Suprapubic skin (tissue), 4 donors: ENCODE measurements at regions not wholly inside any gene's neighbourhood (a gene's known extent, or its start where the extent isn't known, plus 50 kb on each side); places are given as distances from the start of the nearest gene placed in this dataset.

Experiments
- POLR2A ChIP-seq, 2 donors: fragments of 450-650 bp; IDR thresholded peaks; one replicate each; pipeline ENCODE4 v1.6.1; 2017; ENCODE audit warnings: antibody characterized with exemption in 2 of 2, mild to moderate bottlenecking in 2 of 2, moderate library complexity in 2 of 2
- POLR2AphosphoS5 ChIP-seq, 3 donors: sonication (generic); formaldehyde crosslinking; IDR thresholded peaks; one replicate each; pipeline ENCODE4 v1.6.1; 2017; ENCODE audit warnings: antibody characterized with exemption in 3 of 3
- TF ChIP-seq, protein P1 (sequence below), 2 donors: fragments of 200-600 bp in 1 of 2; fragments of 450-650 bp in 1 of 2; sonication (generic) in 1 of 2; IDR thresholded peaks; one replicate each; pipeline ENCODE4 v1.5.1; 2016 to 2019; ENCODE audit warnings: antibody characterized with exemption in 2 of 2, mild to moderate bottlenecking in 1 of 2, moderate library complexity in 1 of 2

DNA sequence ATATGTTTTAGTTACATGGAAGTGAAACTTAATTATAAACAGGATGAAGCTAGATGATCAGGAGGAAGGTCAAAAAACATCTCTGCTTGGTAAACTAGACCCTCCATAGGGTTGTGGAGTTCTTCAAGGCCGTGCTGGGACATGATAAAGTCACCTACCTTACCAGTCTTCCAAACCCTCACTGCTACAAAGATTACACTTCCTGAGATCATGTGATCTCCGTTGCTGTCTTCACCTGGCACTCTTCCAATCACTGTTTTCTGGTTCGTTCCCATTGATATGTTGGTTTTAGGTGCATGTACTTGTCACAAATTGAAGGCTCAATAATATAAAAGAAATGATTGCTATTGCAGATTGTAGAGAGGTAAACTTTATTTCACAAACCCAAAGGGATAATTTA lies 161.5 kb upstream of the MAN1A1 start:
- TF ChIP-seq, protein P1, sequence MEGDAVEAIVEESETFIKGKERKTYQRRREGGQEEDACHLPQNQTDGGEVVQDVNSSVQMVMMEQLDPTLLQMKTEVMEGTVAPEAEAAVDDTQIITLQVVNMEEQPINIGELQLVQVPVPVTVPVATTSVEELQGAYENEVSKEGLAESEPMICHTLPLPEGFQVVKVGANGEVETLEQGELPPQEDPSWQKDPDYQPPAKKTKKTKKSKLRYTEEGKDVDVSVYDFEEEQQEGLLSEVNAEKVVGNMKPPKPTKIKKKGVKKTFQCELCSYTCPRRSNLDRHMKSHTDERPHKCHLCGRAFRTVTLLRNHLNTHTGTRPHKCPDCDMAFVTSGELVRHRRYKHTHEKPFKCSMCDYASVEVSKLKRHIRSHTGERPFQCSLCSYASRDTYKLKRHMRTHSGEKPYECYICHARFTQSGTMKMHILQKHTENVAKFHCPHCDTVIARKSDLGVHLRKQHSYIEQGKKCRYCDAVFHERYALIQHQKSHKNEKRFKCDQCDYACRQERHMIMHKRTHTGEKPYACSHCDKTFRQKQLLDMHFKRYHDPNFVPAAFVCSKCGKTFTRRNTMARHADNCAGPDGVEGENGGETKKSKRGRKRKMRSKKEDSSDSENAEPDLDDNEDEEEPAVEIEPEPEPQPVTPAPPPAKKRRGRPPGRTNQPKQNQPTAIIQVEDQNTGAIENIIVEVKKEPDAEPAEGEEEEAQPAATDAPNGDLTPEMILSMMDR (IDR thresholded peaks at IDR 0.05): no peak
- no peak for TF ChIP-seq POLR2A (IDR thresholded peaks at IDR 0.05)
- TF ChIP-seq POLR2AphosphoS5 (IDR thresholded peaks at IDR 0.05): no peak
